Liver (tissue), 8 donors: ENCODE measurements at regions not wholly inside any gene's neighbourhood (a gene's known extent, or its start where the extent isn't known, plus 50 kb on each side); places are given as distances from the start of the nearest gene placed in this dataset.

Experiments
- DNase-seq: peaks from one replicate; pipeline ENCODE4 v3.0.0-alpha.2; 2017; ENCODE audit warnings: low spot score
- H3K27ac ChIP-seq, 2 donors: one replicate each; pipeline ENCODE4 v1.7.0; 2013; ENCODE audit warnings: inconsistent platforms in 2 of 2, low read length in 2 of 2, control low read depth in 1 of 2, low read depth in 1 of 2, mild to moderate bottlenecking in 1 of 2
- H3K27me3 ChIP-seq, 4 donors: one replicate each; pipeline versions ENCODE4 v1.6.1 to v1.7.0; 2013; ENCODE audit warnings: low read length in 3 of 4, inconsistent platforms in 1 of 4, mild to moderate bottlenecking in 1 of 4, moderate library complexity in 1 of 4; ENCODE audit not compliant: control insufficient read depth in 4 of 4, insufficient read depth in 4 of 4
- H3K36me3 ChIP-seq, 4 donors: one replicate each; pipeline versions ENCODE4 v1.6.1 to v1.7.0; 2013; ENCODE audit warnings: low read length in 3 of 4, mild to moderate bottlenecking in 3 of 4, low read depth in 1 of 4, moderate library complexity in 1 of 4; ENCODE audit not compliant: control insufficient read depth in 4 of 4, insufficient read depth in 3 of 4
- H3K4me1 ChIP-seq, 4 donors: one replicate each; pipeline versions ENCODE4 v1.6.1 to v1.7.0; 2013; ENCODE audit warnings: low read length in 3 of 4, mild to moderate bottlenecking in 3 of 4, moderate library complexity in 1 of 4; ENCODE audit not compliant: control insufficient read depth in 4 of 4, insufficient read depth in 4 of 4
- H3K4me3 ChIP-seq, 3 donors: one replicate each; pipeline versions ENCODE4 v1.6.1 to v1.7.0; 2013; ENCODE audit warnings: low read length in 3 of 3, control low read depth in 1 of 3, low read depth in 1 of 3, mild to moderate bottlenecking in 1 of 3
- H3K9ac ChIP-seq, 2 donors: one replicate each; pipeline ENCODE4 v1.7.0; 2013; ENCODE audit warnings: low read length in 2 of 2, mild to moderate bottlenecking in 2 of 2, moderate library complexity in 2 of 2, control low read depth in 1 of 2, low read depth in 1 of 2
- H3K9me3 ChIP-seq, 4 donors: one replicate each; pipeline versions ENCODE4 v1.6.1 to v1.7.0; 2013; ENCODE audit warnings: low read length in 3 of 4; ENCODE audit not compliant: control insufficient read depth in 4 of 4
- EGR1 ChIP-seq, 2 donors: IDR thresholded peaks; 2 replicates each; pipeline ENCODE4 v1.6.1; 2016 to 2018; ENCODE audit warnings: antibody characterized with exemption in 2 of 2, low read depth in 2 of 2
- FOXA1 ChIP-seq: IDR thresholded peaks from 2 replicates; pipeline ENCODE4 v1.6.1; 2016; ENCODE audit warnings: antibody characterized with exemption
- FOXA2 ChIP-seq: IDR thresholded peaks from 2 replicates; pipeline ENCODE4 v1.6.1; 2016; ENCODE audit warnings: antibody characterized with exemption
- GABPA ChIP-seq, 2 donors: IDR thresholded peaks in 1 of 2; conservative IDR thresholded peaks in 1 of 2; 2 replicates each; pipeline ENCODE4 v1.6.1; 2016; ENCODE audit warnings: antibody characterized with exemption in 2 of 2, mild to moderate bottlenecking in 1 of 2, moderate library complexity in 1 of 2
- HNF4A ChIP-seq, 2 donors: conservative IDR thresholded peaks; 2 replicates each; pipeline ENCODE4 v1.6.1; 2016; ENCODE audit warnings: antibody characterized with exemption in 2 of 2, mild to moderate bottlenecking in 2 of 2
- HNF4G ChIP-seq: IDR thresholded peaks from 2 replicates; pipeline ENCODE4 v1.6.1; 2016; ENCODE audit warnings: antibody characterized with exemption
- JUND ChIP-seq, 2 donors: IDR thresholded peaks; 2 replicates each; pipeline ENCODE4 v1.6.1; 2016; ENCODE audit warnings: antibody characterized with exemption in 2 of 2
- NR2F2 ChIP-seq: IDR thresholded peaks from 2 replicates; pipeline ENCODE4 v1.6.1; 2016; ENCODE audit warnings: antibody characterized with exemption
- RAD21 ChIP-seq, 2 donors: IDR thresholded peaks; 2 replicates each; pipeline ENCODE4 v1.6.1; 2016; ENCODE audit warnings: antibody characterized with exemption in 2 of 2, mild to moderate bottlenecking in 2 of 2
- RXRA ChIP-seq, 2 donors: IDR thresholded peaks; 2 replicates each; pipeline ENCODE4 v1.6.1; 2017 to 2018; ENCODE audit warnings: antibody characterized with exemption in 2 of 2, mild to moderate bottlenecking in 1 of 2
- SP1 ChIP-seq: IDR thresholded peaks from 2 replicates; pipeline ENCODE4 v1.6.1; 2018; ENCODE audit warnings: antibody characterized with exemption, mild to moderate bottlenecking
- TAF1 ChIP-seq: conservative IDR thresholded peaks from 2 replicates; pipeline ENCODE4 v1.6.1; 2016; ENCODE audit warnings: antibody characterized with exemption, mild to moderate bottlenecking
- YY1 ChIP-seq: IDR thresholded peaks from 2 replicates; pipeline ENCODE4 v1.6.1; 2016; ENCODE audit warnings: antibody characterized with exemption, mild to moderate bottlenecking
- WGBS: extraction: QIAGEN DNeasy Blood & Tissue Kit; methylation state at CpG from one replicate; pipeline ENCODE4 v1.1.7; 2013; 5-methylcytosine and 5-hydroxymethylcytosine counted together
- TF ChIP-seq, protein P1 (sequence below): fragments of 150-350 bp; IDR thresholded peaks from 2 replicates; pipeline ENCODE4 v1.5.1; 2017; ENCODE audit warnings: improper control_type of control experiment, low read depth, low read length; ENCODE audit not compliant: missing input control
- TF ChIP-seq, protein P2 (sequence below): IDR thresholded peaks from 2 replicates; pipeline ENCODE4 v1.6.1; 2016; ENCODE audit warnings: antibody characterized with exemption
- TF ChIP-seq, protein P3 (sequence below): IDR thresholded peaks from 2 replicates; pipeline ENCODE4 v1.6.1; 2016; ENCODE audit warnings: antibody characterized with exemption
- TF ChIP-seq, protein P4 (sequence below): IDR thresholded peaks from 2 replicates; pipeline ENCODE4 v1.6.1; 2016; ENCODE audit warnings: antibody characterized with exemption, mild to moderate bottlenecking
- TF ChIP-seq, protein P5 (sequence below): IDR thresholded peaks from 2 replicates; pipeline ENCODE4 v1.6.1; 2016; ENCODE audit warnings: antibody characterized with exemption
- donor health status: healthy.
- donor health status: healthy.
- donor health status: healthy.
- donor health status: healthy.
- donor health status: healthy.

DNA sequence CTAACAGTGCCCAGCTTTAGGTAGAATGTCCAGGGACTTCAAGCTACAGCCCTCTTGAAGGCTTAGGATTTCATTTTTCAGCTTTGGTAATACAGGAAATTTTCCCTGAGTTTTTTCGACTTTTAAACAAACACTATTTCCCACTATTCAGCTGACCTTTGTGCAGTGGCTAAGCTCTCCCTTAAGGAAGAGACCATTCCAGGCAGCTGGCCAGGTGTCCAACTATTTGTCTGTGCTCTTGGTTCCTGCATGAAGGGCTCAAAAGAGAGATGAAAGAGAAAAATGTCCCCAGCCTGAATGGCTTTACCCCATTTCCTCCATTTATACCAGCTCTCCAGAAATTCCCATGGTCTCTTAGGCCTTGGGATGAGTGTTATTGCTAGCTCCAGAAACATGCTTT is 111.9 kb upstream of the KLF8 start:
- Histone ChIP-seq H3K27me3 (no peaks in the 10 kb centered on the region), H3K36me3 (no peaks in the 10 kb centered on the region), H3K9me3 (no peaks in the 10 kb centered on the region), H3K9ac (no peak overlapping the region), H3K4me3 (no peak overlapping the region), H3K4me1 (no peaks in the 10 kb centered on the region), H3K27ac (no peak overlapping the region)
- TF ChIP-seq FOXA1 (no peak), TAF1 (no peak), FOXA2 (no peak), HNF4A (conservative IDR thresholded peaks at IDR 0.05) (no peak), SP1 (no peak), EGR1 (IDR thresholded peaks at IDR 0.05; ENCODE audit: low read depth in 2 of 2) (no peak), HNF4G (no peak), YY1 (no peak), GABPA (IDR thresholded peaks at IDR 0.05 in 1 of 2, conservative IDR thresholded peaks at IDR 0.05 in 1 of 2) (no peak), RXRA (IDR thresholded peaks at IDR 0.05) (no peak), RAD21 (IDR thresholded peaks at IDR 0.05) (no peak), NR2F2 (no peak), JUND (IDR thresholded peaks at IDR 0.05) (no peak)
- TF ChIP-seq, protein P1, sequence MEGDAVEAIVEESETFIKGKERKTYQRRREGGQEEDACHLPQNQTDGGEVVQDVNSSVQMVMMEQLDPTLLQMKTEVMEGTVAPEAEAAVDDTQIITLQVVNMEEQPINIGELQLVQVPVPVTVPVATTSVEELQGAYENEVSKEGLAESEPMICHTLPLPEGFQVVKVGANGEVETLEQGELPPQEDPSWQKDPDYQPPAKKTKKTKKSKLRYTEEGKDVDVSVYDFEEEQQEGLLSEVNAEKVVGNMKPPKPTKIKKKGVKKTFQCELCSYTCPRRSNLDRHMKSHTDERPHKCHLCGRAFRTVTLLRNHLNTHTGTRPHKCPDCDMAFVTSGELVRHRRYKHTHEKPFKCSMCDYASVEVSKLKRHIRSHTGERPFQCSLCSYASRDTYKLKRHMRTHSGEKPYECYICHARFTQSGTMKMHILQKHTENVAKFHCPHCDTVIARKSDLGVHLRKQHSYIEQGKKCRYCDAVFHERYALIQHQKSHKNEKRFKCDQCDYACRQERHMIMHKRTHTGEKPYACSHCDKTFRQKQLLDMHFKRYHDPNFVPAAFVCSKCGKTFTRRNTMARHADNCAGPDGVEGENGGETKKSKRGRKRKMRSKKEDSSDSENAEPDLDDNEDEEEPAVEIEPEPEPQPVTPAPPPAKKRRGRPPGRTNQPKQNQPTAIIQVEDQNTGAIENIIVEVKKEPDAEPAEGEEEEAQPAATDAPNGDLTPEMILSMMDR = no peak
- TF ChIP-seq, protein P2, sequence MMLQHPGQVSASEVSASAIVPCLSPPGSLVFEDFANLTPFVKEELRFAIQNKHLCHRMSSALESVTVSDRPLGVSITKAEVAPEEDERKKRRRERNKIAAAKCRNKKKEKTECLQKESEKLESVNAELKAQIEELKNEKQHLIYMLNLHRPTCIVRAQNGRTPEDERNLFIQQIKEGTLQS = no peak
- TF ChIP-seq, protein P3, sequence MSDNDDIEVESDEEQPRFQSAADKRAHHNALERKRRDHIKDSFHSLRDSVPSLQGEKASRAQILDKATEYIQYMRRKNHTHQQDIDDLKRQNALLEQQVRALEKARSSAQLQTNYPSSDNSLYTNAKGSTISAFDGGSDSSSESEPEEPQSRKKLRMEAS = no peak
- TF ChIP-seq, protein P4, sequence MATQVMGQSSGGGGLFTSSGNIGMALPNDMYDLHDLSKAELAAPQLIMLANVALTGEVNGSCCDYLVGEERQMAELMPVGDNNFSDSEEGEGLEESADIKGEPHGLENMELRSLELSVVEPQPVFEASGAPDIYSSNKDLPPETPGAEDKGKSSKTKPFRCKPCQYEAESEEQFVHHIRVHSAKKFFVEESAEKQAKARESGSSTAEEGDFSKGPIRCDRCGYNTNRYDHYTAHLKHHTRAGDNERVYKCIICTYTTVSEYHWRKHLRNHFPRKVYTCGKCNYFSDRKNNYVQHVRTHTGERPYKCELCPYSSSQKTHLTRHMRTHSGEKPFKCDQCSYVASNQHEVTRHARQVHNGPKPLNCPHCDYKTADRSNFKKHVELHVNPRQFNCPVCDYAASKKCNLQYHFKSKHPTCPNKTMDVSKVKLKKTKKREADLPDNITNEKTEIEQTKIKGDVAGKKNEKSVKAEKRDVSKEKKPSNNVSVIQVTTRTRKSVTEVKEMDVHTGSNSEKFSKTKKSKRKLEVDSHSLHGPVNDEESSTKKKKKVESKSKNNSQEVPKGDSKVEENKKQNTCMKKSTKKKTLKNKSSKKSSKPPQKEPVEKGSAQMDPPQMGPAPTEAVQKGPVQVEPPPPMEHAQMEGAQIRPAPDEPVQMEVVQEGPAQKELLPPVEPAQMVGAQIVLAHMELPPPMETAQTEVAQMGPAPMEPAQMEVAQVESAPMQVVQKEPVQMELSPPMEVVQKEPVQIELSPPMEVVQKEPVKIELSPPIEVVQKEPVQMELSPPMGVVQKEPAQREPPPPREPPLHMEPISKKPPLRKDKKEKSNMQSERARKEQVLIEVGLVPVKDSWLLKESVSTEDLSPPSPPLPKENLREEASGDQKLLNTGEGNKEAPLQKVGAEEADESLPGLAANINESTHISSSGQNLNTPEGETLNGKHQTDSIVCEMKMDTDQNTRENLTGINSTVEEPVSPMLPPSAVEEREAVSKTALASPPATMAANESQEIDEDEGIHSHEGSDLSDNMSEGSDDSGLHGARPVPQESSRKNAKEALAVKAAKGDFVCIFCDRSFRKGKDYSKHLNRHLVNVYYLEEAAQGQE = no peak
- TF ChIP-seq, protein P5, sequence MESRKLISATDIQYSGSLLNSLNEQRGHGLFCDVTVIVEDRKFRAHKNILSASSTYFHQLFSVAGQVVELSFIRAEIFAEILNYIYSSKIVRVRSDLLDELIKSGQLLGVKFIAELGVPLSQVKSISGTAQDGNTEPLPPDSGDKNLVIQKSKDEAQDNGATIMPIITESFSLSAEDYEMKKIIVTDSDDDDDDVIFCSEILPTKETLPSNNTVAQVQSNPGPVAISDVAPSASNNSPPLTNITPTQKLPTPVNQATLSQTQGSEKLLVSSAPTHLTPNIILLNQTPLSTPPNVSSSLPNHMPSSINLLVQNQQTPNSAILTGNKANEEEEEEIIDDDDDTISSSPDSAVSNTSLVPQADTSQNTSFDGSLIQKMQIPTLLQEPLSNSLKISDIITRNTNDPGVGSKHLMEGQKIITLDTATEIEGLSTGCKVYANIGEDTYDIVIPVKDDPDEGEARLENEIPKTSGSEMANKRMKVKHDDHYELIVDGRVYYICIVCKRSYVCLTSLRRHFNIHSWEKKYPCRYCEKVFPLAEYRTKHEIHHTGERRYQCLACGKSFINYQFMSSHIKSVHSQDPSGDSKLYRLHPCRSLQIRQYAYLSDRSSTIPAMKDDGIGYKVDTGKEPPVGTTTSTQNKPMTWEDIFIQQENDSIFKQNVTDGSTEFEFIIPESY = no peak
- WGBS = 25% methylated on average over 1 of the region's 1 CpG
- no peak for DNase-seq

DNA sequence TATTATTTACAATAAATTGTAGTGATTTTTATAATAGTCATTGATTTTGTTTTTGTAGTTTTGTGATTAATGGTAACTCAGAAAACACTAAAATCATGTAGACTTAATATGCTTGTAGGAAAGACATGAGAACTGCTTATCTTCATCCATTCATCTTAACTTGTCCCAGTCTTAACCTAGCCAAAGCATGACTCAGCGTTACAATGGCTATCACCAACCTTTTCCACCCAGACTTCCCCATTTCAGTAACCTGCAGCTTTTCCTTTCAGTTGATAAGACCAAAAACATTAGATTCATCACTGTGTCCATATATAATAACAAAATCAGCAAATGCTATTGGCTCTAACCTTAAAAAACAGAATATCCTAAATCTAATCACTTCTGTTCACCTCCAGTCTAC is 106.2 kb upstream of the KLF8 start:
- no peaks in the 10 kb centered on the region for H3K9me3 ChIP-seq
- WGBS = 79% methylated on average over 1 of the region's 1 CpG
- no peak for DNase-seq

More for the DNA sequence above, 106.2 kb upstream of the KLF8 start:
- no peaks in the 10 kb centered on the region for H3K36me3 ChIP-seq
- TF ChIP-seq SP1 = no peak
- no peak for TF ChIP-seq HNF4A (conservative IDR thresholded peaks at IDR 0.05)
- TF ChIP-seq TAF1 = no peak
- no peak for TF ChIP-seq YY1
- no peak for TF ChIP-seq EGR1 (IDR thresholded peaks at IDR 0.05; ENCODE audit: low read depth in 2 of 2)
- no peak for TF ChIP-seq FOXA1
- no peaks in the 10 kb centered on the region for H3K27me3 ChIP-seq
- H3K9ac ChIP-seq = no peak overlapping the region
- peaks cover 0 to 4% (median 0%) of the 10 kb centered on the region in 4 donors for H3K4me1 ChIP-seq
- no peak overlapping the region for H3K4me3 ChIP-seq
- no peak overlapping the region for H3K27ac ChIP-seq
